NB4 (cell line): ENCODE measurements at regions not wholly inside any gene's neighbourhood (a gene's known extent, or its start where the extent isn't known, plus 50 kb on each side); places are given as distances from the start of the nearest gene placed in this dataset.

Experiments used
- POLR2A ChIP-seq: IDR thresholded peaks from 2 replicates; pipeline ENCODE4 v1.6.1; 2011; ENCODE audit warnings: mild to moderate bottlenecking; ENCODE audit not compliant: insufficient read length; ENCODE audit errors: extremely low read depth
- TF ChIP-seq, protein P1 (sequence below): IDR thresholded peaks from 2 replicates; pipeline ENCODE4 v1.6.1; 2011; ENCODE audit warnings: low read depth, low read length
- TF ChIP-seq, protein P2 (sequence below): IDR thresholded peaks from one replicate; pipeline ENCODE4 v1.5.1; 2012; ENCODE audit warnings: low read depth, low read length

GRCh38 chr9:7436754-7437153 lies 362.8 kb downstream of the DMAC1 start:
- TF ChIP-seq, protein P1, sequence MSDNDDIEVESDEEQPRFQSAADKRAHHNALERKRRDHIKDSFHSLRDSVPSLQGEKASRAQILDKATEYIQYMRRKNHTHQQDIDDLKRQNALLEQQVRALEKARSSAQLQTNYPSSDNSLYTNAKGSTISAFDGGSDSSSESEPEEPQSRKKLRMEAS: no peak
- TF ChIP-seq, protein P2, sequence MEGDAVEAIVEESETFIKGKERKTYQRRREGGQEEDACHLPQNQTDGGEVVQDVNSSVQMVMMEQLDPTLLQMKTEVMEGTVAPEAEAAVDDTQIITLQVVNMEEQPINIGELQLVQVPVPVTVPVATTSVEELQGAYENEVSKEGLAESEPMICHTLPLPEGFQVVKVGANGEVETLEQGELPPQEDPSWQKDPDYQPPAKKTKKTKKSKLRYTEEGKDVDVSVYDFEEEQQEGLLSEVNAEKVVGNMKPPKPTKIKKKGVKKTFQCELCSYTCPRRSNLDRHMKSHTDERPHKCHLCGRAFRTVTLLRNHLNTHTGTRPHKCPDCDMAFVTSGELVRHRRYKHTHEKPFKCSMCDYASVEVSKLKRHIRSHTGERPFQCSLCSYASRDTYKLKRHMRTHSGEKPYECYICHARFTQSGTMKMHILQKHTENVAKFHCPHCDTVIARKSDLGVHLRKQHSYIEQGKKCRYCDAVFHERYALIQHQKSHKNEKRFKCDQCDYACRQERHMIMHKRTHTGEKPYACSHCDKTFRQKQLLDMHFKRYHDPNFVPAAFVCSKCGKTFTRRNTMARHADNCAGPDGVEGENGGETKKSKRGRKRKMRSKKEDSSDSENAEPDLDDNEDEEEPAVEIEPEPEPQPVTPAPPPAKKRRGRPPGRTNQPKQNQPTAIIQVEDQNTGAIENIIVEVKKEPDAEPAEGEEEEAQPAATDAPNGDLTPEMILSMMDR: no peak
- TF ChIP-seq POLR2A: no peak
